ENCODE measurements at regions not wholly inside any gene's neighbourhood (a gene's known extent, or its start where the extent isn't known, plus 50 kb on each side); places are given as distances from the start of the nearest gene placed in this dataset.

DNA sequence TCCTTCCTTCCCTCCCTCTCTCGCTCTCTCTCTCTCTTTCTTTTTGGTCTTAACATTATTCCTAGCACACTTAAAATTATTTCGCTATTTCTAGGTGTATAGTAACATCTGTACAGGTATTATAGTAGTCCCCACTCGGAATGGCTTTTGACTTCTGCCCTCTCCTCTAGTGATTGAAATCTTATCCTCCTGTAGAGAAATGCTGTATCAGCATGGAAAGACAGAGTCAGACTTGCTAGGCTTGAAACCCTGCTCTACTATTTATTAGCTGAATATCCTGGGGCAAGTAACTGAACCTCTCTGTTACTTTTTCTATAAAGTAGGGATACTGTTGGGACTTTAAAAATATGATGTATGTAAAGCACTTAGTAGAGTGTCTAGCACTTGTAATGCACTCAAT is 681.9 kb upstream of the C9orf72 start:
- TF ChIP-seq, protein P1, sequence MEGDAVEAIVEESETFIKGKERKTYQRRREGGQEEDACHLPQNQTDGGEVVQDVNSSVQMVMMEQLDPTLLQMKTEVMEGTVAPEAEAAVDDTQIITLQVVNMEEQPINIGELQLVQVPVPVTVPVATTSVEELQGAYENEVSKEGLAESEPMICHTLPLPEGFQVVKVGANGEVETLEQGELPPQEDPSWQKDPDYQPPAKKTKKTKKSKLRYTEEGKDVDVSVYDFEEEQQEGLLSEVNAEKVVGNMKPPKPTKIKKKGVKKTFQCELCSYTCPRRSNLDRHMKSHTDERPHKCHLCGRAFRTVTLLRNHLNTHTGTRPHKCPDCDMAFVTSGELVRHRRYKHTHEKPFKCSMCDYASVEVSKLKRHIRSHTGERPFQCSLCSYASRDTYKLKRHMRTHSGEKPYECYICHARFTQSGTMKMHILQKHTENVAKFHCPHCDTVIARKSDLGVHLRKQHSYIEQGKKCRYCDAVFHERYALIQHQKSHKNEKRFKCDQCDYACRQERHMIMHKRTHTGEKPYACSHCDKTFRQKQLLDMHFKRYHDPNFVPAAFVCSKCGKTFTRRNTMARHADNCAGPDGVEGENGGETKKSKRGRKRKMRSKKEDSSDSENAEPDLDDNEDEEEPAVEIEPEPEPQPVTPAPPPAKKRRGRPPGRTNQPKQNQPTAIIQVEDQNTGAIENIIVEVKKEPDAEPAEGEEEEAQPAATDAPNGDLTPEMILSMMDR (IDR thresholded peaks at IDR 0.05; ENCODE audit: borderline replicate concordance): no peak

GRCh38 chr9:28260330-28260729 is 687.0 kb upstream of the C9orf72 start:
- Histone ChIP-seq H3K4me1 (no peaks in the 10 kb centered on the region), H3K9me3 (replicated peaks) (no peaks in the 10 kb centered on the region), H3K36me3 (no peaks in the 10 kb centered on the region), H3K4me3 (no peak overlapping the region), H3K27ac (replicated peaks) (no peak overlapping the region), H3K27me3 (ENCODE audit: low read depth) (no peaks in the 10 kb centered on the region)
- intact Hi-C loops (cut with micrococcal nuclease): no loop called here
- TF ChIP-seq, protein P1 (IDR thresholded peaks at IDR 0.05; ENCODE audit: borderline replicate concordance): no peak
- no peak for DNase-seq

More for the DNA sequence above, 681.9 kb upstream of the C9orf72 start:
- Histone ChIP-seq H3K36me3 (no peaks in the 10 kb centered on the region), H3K27ac (replicated peaks) (no peak overlapping the region), H3K27me3 (ENCODE audit: low read depth) (no peaks in the 10 kb centered on the region), H3K9me3 (replicated peaks) (no peaks in the 10 kb centered on the region), H3K4me1 (no peaks in the 10 kb centered on the region), H3K4me3 (no peak overlapping the region)
- no peak for DNase-seq
- intact Hi-C loops (cut with micrococcal nuclease): no loop called here

GRCh38 chr9:28264368-28264767 is 691.1 kb upstream of the C9orf72 start:
- H3K27ac ChIP-seq (replicated peaks): no peak overlapping the region
- H3K4me1 ChIP-seq: no peaks in the 10 kb centered on the region
- H3K9me3 ChIP-seq (replicated peaks): no peaks in the 10 kb centered on the region
- H3K27me3 ChIP-seq (ENCODE audit: low read depth): no peaks in the 10 kb centered on the region
- no peak for DNase-seq
- no peak overlapping the region for H3K4me3 ChIP-seq
- intact Hi-C loops (cut with micrococcal nuclease): no loop called here
- TF ChIP-seq, protein P1 (IDR thresholded peaks at IDR 0.05; ENCODE audit: borderline replicate concordance): no peak
- no peaks in the 10 kb centered on the region for H3K36me3 ChIP-seq

DNA sequence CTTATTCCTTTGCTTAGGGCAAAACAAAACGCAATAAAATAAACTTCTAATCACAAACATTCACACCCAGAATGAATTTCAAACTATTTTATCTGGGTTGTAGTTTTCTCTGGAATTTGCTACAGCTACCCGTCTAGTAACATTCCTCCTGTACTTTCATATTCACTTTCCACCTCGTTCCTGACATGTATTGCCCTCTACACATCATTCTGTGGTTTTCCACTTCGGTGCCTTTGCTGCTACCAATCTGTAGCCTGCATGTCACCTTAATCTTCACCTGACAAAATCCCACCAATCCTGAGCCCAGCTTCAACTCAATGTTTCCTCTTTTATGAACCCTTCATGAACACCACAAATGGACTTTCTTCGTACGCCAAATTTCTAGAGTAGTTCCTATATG is 694.1 kb upstream of the C9orf72 start:
- no peaks in the 10 kb centered on the region for H3K4me1 ChIP-seq

DNA sequence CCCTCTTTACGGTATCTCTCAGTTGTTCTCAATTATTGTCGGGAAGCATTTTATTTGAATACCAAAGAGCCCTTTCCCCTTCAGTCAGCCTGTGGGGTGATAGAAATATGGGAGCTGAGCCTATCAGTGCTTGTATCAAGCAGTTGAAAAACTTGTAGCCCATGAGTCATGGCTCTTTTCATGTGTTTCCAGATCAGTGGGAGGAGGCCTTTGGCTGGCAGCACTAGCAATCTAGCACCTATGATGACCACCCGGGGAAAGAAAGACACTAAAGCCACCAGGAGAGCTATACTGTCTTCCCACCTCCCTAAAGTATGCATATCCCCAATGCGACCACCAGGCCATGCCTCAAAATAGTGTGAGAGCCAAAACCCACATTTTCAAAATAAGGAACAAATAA is 696.9 kb upstream of the C9orf72 start:
- no peaks in the 10 kb centered on the region for H3K9me3 ChIP-seq (replicated peaks)
- no peak overlapping the region for H3K27ac ChIP-seq (replicated peaks)
- TF ChIP-seq, protein P1 (IDR thresholded peaks at IDR 0.05; ENCODE audit: borderline replicate concordance): no peak
- intact Hi-C loops (cut with micrococcal nuclease): no loop called here
- no peaks in the 10 kb centered on the region for H3K4me1 ChIP-seq
- DNase-seq: no peak
- no peaks in the 10 kb centered on the region for H3K36me3 ChIP-seq
- H3K27me3 ChIP-seq (ENCODE audit: low read depth): no peaks in the 10 kb centered on the region
- H3K4me3 ChIP-seq: no peak overlapping the region

More for the DNA sequence above, 694.1 kb upstream of the C9orf72 start:
- Histone ChIP-seq H3K36me3 (no peaks in the 10 kb centered on the region), H3K9me3 (replicated peaks) (no peaks in the 10 kb centered on the region), H3K27ac (replicated peaks) (no peak overlapping the region), H3K4me3 (no peak overlapping the region), H3K27me3 (ENCODE audit: low read depth) (no peaks in the 10 kb centered on the region)
- TF ChIP-seq, protein P1 (IDR thresholded peaks at IDR 0.05; ENCODE audit: borderline replicate concordance): no peak
- DNase-seq: no peak
- intact Hi-C loops (cut with micrococcal nuclease): no loop called here

- Histone ChIP-seq H3K4me1 (no peaks in the 10 kb centered on the region), H3K27me3 (ENCODE audit: low read depth) (no peaks in the 10 kb centered on the region), H3K27ac (replicated peaks) (no peak overlapping the region), H3K9me3 (replicated peaks) (peaks cover under 1% of the 10 kb centered on the region), H3K4me3 (no peak overlapping the region), H3K36me3 (no peaks in the 10 kb centered on the region)
- TF ChIP-seq, protein P1 (IDR thresholded peaks at IDR 0.05; ENCODE audit: borderline replicate concordance): no peak
- intact Hi-C loops (cut with micrococcal nuclease): no loop called here
- DNase-seq: no peak
Measured at GRCh38 chr9:28272127-28272526, 698.8 kb upstream of the C9orf72 start.

Data from left ventricle myocardium inferior (tissue), 1 donor.